Activated naive CD4-positive, alpha-beta T cell treated with anti-CD3 and anti-CD28 coated beads, Interleukin-2, amount 50 U/mL, for 72 hours (primary cell): ENCODE measurements at regions not wholly inside any gene's neighbourhood (a gene's known extent, or its start where the extent isn't known, plus 50 kb on each side); places are given as distances from the start of the nearest gene placed in this dataset.

Experiments used
- ATAC-seq, 2 donors: fragments of 150-1000 bp; cut with Tn5 transposase; 2 replicates each; pipeline ENCODE4 v1.10.0; 2021; ENCODE audit warnings: mild to moderate bottlenecking in 2 of 2, moderate library complexity in 2 of 2
- DNase-seq, 2 donors: peaks; one replicate each; pipeline ENCODE4 v3.0.0; 2021 to 2022; ENCODE audit warnings: low spot score in 2 of 2
- H3K27ac Mint-ChIP-seq, 2 donors: one replicate each; pipeline ENCODE4 v1.8.0; 2022; ENCODE audit warnings: mild to moderate bottlenecking in 2 of 2, mixed read lengths in 2 of 2
- H3K36me3 Mint-ChIP-seq, 2 donors: one replicate each; pipeline ENCODE4 v1.8.0; 2022; ENCODE audit warnings: mixed read lengths in 2 of 2
- H3K9me3 Mint-ChIP-seq, 2 donors: one replicate each; pipeline ENCODE4 v1.8.0; 2022; ENCODE audit warnings: mixed read lengths in 2 of 2

GRCh38 chr15:46773016-46773415, 944.3 kb upstream of the SEMA6D start:
- DNase-seq = no peak
- ATAC-seq = no peak
- H3K36me3 Mint-ChIP-seq = peaks cover 7 to 10% of the 10 kb centered on the region in 2 donors
- no peak overlapping the region for H3K27ac Mint-ChIP-seq
- peaks cover 8 to 13% of the 10 kb centered on the region in 2 donors for H3K9me3 Mint-ChIP-seq

- ATAC-seq (no peak), DNase-seq (no peak)
- Mint-ChIP-seq H3K27ac (no peak overlapping the region), H3K9me3 (peaks cover 19 to 21% of the 10 kb centered on the region in 2 donors), H3K36me3 (peaks cover 0 to 6% of the 10 kb centered on the region in 2 donors)
Observed at GRCh38 chr15:46778876-46779275, 938.4 kb upstream of the SEMA6D start.

- peaks cover 5 to 7% of the 10 kb centered on the region in 2 donors for H3K9me3 Mint-ChIP-seq
- peaks cover 0 to 6% of the 10 kb centered on the region in 2 donors for H3K36me3 Mint-ChIP-seq
- H3K27ac Mint-ChIP-seq = no peak overlapping the region
- DNase-seq (no peak), ATAC-seq (no peak)
Observed at GRCh38 chr15:46786590-46787285, 930.6 kb upstream of the SEMA6D start.

GRCh38 chr15:46795685-46796084, 921.6 kb upstream of the SEMA6D start:
- ATAC-seq (no peak), DNase-seq (no peak)
- peaks cover 4 to 16% of the 10 kb centered on the region in 2 donors for H3K9me3 Mint-ChIP-seq
- H3K36me3 Mint-ChIP-seq = no peaks in the 10 kb centered on the region
- no peak overlapping the region for H3K27ac Mint-ChIP-seq

- H3K9me3 Mint-ChIP-seq = peaks cover 5 to 7% of the 10 kb centered on the region in 2 donors
- DNase-seq (no peak), ATAC-seq (no peak)
- no peak overlapping the region for H3K27ac Mint-ChIP-seq
- no peaks in the 10 kb centered on the region for H3K36me3 Mint-ChIP-seq
Observed at GRCh38 chr15:46808834-46809233, 908.5 kb upstream of the SEMA6D start.

GRCh38 chr15:46815240-46815639, 902.1 kb upstream of the SEMA6D start:
- ATAC-seq = no peak
- H3K36me3 Mint-ChIP-seq = no peaks in the 10 kb centered on the region
- H3K27ac Mint-ChIP-seq = no peak overlapping the region
- peaks cover 16 to 18% of the 10 kb centered on the region in 2 donors for H3K9me3 Mint-ChIP-seq
- DNase-seq = no peak

- Mint-ChIP-seq H3K27ac (no peak overlapping the region), H3K9me3 (peaks cover 16 to 18% of the 10 kb centered on the region in 2 donors), H3K36me3 (no peaks in the 10 kb centered on the region)
- DNase-seq (no peak), ATAC-seq (no peak)
Observed at GRCh38 chr15:46815765-46816164, 901.5 kb upstream of the SEMA6D start.

GRCh38 chr15:46848704-46849103, 868.6 kb upstream of the SEMA6D start:
- no peaks in the 10 kb centered on the region for H3K36me3 Mint-ChIP-seq
- DNase-seq = no peak
- no peak for ATAC-seq
- peaks cover 5 to 6% of the 10 kb centered on the region in 2 donors for H3K9me3 Mint-ChIP-seq
- H3K27ac Mint-ChIP-seq = no peak overlapping the region

- no peak for DNase-seq
- no peak for ATAC-seq
- Mint-ChIP-seq H3K27ac (no peak overlapping the region), H3K9me3 (peaks cover 11 to 13% of the 10 kb centered on the region in 2 donors), H3K36me3 (no peaks in the 10 kb centered on the region)
Observed at GRCh38 chr15:46853600-46853999, 863.7 kb upstream of the SEMA6D start.

GRCh38 chr15:46854564-46854963, 862.7 kb upstream of the SEMA6D start:
- DNase-seq = no peak
- no peaks in the 10 kb centered on the region for H3K36me3 Mint-ChIP-seq
- H3K27ac Mint-ChIP-seq = no peak overlapping the region
- peaks cover 8 to 13% of the 10 kb centered on the region in 2 donors for H3K9me3 Mint-ChIP-seq
- ATAC-seq = no peak

- DNase-seq (no peak), ATAC-seq (no peak)
- no peak overlapping the region for H3K27ac Mint-ChIP-seq
- no peaks in the 10 kb centered on the region for H3K36me3 Mint-ChIP-seq
- peaks cover 12 to 13% of the 10 kb centered on the region in 2 donors for H3K9me3 Mint-ChIP-seq
Observed at GRCh38 chr15:46855388-46855787, 861.9 kb upstream of the SEMA6D start.

- Mint-ChIP-seq H3K36me3 (no peaks in the 10 kb centered on the region), H3K27ac (no peak overlapping the region), H3K9me3 (peaks cover 13% of the 10 kb centered on the region in 2 donors)
- DNase-seq = no peak
- ATAC-seq = no peak
Observed at GRCh38 chr15:46856839-46857502, 860.3 kb upstream of the SEMA6D start.

GRCh38 chr15:46858150-46858549, 859.2 kb upstream of the SEMA6D start:
- H3K36me3 Mint-ChIP-seq = no peaks in the 10 kb centered on the region
- no peak overlapping the region for H3K27ac Mint-ChIP-seq
- ATAC-seq = no peak
- peaks cover 20 to 21% of the 10 kb centered on the region in 2 donors for H3K9me3 Mint-ChIP-seq
- DNase-seq = no peak

- ATAC-seq (no peak), DNase-seq (no peak)
- Mint-ChIP-seq H3K9me3 (peaks cover 16 to 18% of the 10 kb centered on the region in 2 donors), H3K27ac (no peak overlapping the region), H3K36me3 (no peaks in the 10 kb centered on the region)
Observed at GRCh38 chr15:46861796-46862195, 855.5 kb upstream of the SEMA6D start.

GRCh38 chr15:46865155-46865554, 852.1 kb upstream of the SEMA6D start:
- Mint-ChIP-seq H3K27ac (no peak overlapping the region), H3K36me3 (no peaks in the 10 kb centered on the region)

GRCh38 chr15:46872286-46872980, 844.9 kb upstream of the SEMA6D start:
- H3K36me3 Mint-ChIP-seq = no peaks in the 10 kb centered on the region
- ATAC-seq (no peak), DNase-seq (no peak)
- peaks cover 0 to 4% of the 10 kb centered on the region in 2 donors for H3K9me3 Mint-ChIP-seq
- no peak overlapping the region for H3K27ac Mint-ChIP-seq

More at GRCh38 chr15:46865155-46865554, 852.1 kb upstream of the SEMA6D start:
- ATAC-seq (no peak), DNase-seq (no peak)
- peaks cover 12 to 16% of the 10 kb centered on the region in 2 donors for H3K9me3 Mint-ChIP-seq

- no peak for DNase-seq
- peaks cover 0 to 2% of the 10 kb centered on the region in 2 donors for H3K9me3 Mint-ChIP-seq
- no peaks in the 10 kb centered on the region for H3K36me3 Mint-ChIP-seq
- H3K27ac Mint-ChIP-seq = no peak overlapping the region
- no peak for ATAC-seq
Observed at GRCh38 chr15:46872981-46873330, 844.3 kb upstream of the SEMA6D start.
